GM12891 (cell line): ENCODE measurements at regions not wholly inside any gene's neighbourhood (a gene's known extent, or its start where the extent isn't known, plus 50 kb on each side); places are given as distances from the start of the nearest gene placed in this dataset.
A peak's percentile ranks its signal among the peaks of the same experiment; 100 is the strongest.
"Not testable (repeated sequence)": the region's sequence is repeated elsewhere in the genome, so short reads cannot be mapped to it uniquely, and the experiment has no call there.

Source experiments
- DNase-seq: peaks from one replicate; pipeline ENCODE4 v3.0.0; 2011; ENCODE audit warnings: low spot score; ENCODE audit not compliant: insufficient read length
- FAIRE-seq: peaks from 2 replicates; lab custom pipeline; 2011; peaks lifted over from hg19 to GRCh38; lab: Jason Lieb, UNC
- PAX5 ChIP-seq: IDR thresholded peaks from 2 replicates; pipeline ENCODE4 v1.6.1; 2011; ENCODE audit warnings: low read length, moderate library complexity, mild to moderate bottlenecking; ENCODE audit not compliant: insufficient read depth, severe bottlenecking
- POLR2A ChIP-seq: IDR thresholded peaks from 2 replicates; pipeline ENCODE4 v1.6.1; 2011; ENCODE audit warnings: low read depth, low read length, control low read depth
- POLR2AphosphoS5 ChIP-seq: IDR thresholded peaks from 2 replicates; pipeline ENCODE4 v1.6.1; 2011; ENCODE audit warnings: low read depth, low read length, control low read depth
- POU2F2 ChIP-seq: IDR thresholded peaks from 2 replicates; pipeline ENCODE4 v1.6.1; 2011; ENCODE audit warnings: low read depth, mild to moderate bottlenecking, control low read depth, low read length, moderate library complexity
- SPI1 ChIP-seq: IDR thresholded peaks from 2 replicates; pipeline ENCODE4 v1.6.1; 2011; ENCODE audit warnings: low read depth, low read length, control low read depth
- TAF1 ChIP-seq: IDR thresholded peaks from 2 replicates; pipeline ENCODE4 v1.6.1; 2011; ENCODE audit warnings: low read depth, low read length, control low read depth

- TF ChIP-seq POLR2A: no peak
- peak; percentile 35 for TF ChIP-seq PAX5
- FAIRE-seq (no peak), DNase-seq (no peak)
Observed at GRCh38 chr9:26157411-26157810, 479.2 kb upstream of the TUSC1 start.

DNA sequence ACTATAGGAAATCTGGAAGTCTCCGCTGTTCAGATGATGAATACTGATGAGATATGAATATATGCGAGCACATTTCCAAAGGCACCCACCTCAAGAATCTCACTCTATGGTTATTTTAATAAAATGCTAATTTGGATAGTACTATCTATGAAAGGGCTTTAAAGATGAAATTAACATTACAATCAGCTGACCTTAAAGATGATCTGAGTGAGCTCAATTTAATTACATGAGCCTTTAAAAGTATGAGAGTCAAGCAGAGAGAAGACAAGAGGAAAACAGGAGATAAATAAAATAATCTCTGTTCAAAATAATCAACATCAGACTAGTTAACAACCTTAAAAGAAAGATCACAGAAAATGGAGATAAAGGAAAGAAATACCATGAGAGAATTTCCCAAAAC is 474.1 kb upstream of the TUSC1 start:
- no peak for TF ChIP-seq TAF1
- TF ChIP-seq POU2F2: no peak
- no peak for TF ChIP-seq SPI1
- TF ChIP-seq POLR2A: no peak
- TF ChIP-seq PAX5: no peak
- no peak for TF ChIP-seq POLR2AphosphoS5
- DNase-seq (no peak), FAIRE-seq (no peak)

DNA sequence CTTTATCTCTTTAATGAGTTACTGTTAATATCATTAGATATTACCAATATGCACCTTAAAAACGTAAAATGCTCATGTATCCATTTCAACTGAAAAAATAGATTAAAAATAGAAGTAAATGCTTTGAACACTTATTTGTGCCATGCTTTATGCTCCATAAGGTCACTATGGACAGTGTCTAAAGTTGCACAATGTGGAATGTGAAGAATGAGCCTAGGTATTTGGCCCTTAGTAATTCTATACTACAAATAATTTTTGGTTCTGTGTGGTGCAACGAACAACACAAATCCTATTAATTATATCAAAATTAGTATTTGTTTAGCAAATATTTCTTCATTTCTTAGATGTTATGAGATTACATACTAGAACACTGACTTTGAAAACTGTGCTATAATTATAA is 469.9 kb upstream of the TUSC1 start:
- FAIRE-seq (no peak), DNase-seq (no peak)
- TF ChIP-seq TAF1 (no peak), POLR2AphosphoS5 (no peak), POU2F2 (no peak), SPI1 (no peak), POLR2A (no peak), PAX5 (no peak)

DNA sequence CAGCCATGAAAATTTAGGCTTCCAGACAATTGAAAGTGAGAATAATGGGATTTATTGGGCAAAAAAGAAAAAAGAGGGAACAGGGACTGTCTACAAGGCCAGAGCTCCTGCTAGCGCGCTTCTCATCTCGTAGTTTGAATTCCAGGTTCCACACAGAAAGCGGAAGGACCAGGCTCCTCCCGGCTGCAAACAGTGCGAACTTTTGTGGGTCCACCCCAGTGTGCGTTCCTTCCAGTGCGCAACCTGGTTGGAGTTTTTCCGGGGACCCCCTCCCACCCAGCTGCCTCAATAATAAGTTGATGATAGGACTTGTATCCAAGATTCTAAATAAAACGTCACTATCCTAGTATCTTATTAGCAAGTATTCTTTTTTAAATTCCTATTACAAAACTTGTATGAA is 467.7 kb upstream of the TUSC1 start:
- no peak for FAIRE-seq
- TF ChIP-seq POLR2A (no peak), PAX5 (no peak), SPI1 (no peak), TAF1 (no peak), POLR2AphosphoS5 (no peak), POU2F2 (no peak)
- DNase-seq: no peak

DNA sequence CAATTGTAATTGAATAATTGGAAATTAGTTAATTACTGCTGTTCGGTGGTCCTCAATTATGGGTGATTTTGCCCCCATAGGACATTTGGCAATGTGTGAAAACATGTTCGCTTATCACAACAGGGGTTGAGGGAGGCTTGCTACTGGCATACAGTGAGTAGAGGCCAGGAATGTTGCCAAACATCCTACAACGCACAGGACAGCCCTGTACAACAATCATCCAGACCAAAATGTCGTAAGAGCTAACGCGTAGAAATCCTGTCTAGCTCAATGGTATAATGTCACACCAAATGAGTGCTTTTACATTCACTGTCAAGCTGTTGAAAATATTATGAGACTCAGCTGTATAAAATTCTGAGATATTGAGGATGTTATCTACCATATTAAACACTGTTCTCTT is 464.4 kb upstream of the TUSC1 start:
- TF ChIP-seq PAX5 (no peak), TAF1 (no peak), POLR2A (no peak), POU2F2 (no peak), POLR2AphosphoS5 (no peak), SPI1 (no peak)
- no peak for DNase-seq
- no peak for FAIRE-seq

- no peak for TF ChIP-seq PAX5
- TF ChIP-seq POLR2AphosphoS5: no peak
- TF ChIP-seq POLR2A: no peak
- no peak for TF ChIP-seq SPI1
- no peak for FAIRE-seq
- DNase-seq: no peak
Observed at GRCh38 chr9:26142201-26142600, 464.0 kb upstream of the TUSC1 start.

- FAIRE-seq: no peak
- no peak for TF ChIP-seq SPI1
- TF ChIP-seq POLR2AphosphoS5: no peak
- no peak for TF ChIP-seq PAX5
- no peak for TF ChIP-seq TAF1
- TF ChIP-seq POU2F2: no peak
- TF ChIP-seq POLR2A: no peak
- DNase-seq: no peak
Observed at GRCh38 chr9:26133537-26133936, 455.3 kb upstream of the TUSC1 start.

DNA sequence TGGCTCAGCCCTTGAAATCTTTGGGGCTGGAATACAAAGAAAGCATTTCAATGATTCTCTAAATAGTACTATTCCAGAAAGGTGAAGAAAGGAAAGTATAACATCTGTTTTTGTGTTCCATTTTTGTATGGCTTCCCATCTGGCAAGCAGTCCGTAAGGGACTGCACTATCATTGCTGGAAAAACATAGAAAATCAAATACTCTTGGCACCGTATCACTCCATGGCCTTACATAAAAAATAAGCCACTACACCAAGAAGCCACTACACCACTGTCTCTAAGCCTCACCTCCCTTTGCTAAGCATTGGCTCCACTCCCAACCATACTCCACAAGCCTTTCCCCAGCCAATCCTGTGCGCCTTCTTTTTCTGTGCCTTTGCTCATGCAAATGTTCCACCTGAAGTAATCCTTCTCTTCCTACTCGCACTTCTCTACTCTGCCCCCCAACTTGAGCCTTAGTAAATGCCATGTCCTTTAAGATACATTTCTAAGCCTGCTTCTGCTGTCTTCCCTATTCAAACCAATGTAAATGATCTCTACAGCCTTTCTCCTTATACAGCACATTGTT is 454.6 kb upstream of the TUSC1 start:
- no peak for TF ChIP-seq PAX5
- TF ChIP-seq POU2F2: no peak
- no peak for TF ChIP-seq POLR2AphosphoS5
- TF ChIP-seq SPI1: no peak
- no peak for TF ChIP-seq POLR2A
- TF ChIP-seq TAF1: no peak
- FAIRE-seq (no peak), DNase-seq (no peak)

- FAIRE-seq: no peak
- no peak for DNase-seq
- TF ChIP-seq POLR2A (no peak), PAX5 (no peak), TAF1 (no peak), POU2F2 (no peak)
Observed at GRCh38 chr9:26131886-26132285, 453.6 kb upstream of the TUSC1 start.

- FAIRE-seq (no peak), DNase-seq (no peak)
- no peak for TF ChIP-seq TAF1
- no peak for TF ChIP-seq POLR2AphosphoS5
- TF ChIP-seq POU2F2: no peak
- TF ChIP-seq POLR2A: no peak
- no peak for TF ChIP-seq SPI1
- no peak for TF ChIP-seq PAX5
Observed at GRCh38 chr9:26129217-26129616, 451.0 kb upstream of the TUSC1 start.

DNA sequence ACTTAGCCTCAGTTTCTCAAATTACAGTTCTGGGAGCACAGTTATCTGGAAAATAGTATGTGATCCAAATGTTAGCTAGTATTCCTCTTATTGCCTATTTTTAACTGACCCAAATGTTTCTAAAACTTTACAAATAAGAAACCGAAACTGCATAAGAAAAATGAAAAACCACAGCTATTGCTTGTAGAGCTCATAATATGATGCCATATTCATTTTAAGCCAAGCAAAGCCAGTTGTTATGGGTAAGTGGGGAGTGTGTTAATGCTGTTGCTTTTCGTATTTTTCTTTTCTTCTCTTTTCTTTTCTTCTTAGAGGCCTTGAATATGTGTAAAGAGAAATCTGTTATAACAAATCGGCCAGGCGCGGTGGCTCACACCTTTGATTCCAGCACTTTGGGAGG is 447.4 kb upstream of the TUSC1 start:
- TF ChIP-seq PAX5 (no peak), POU2F2 (no peak), POLR2AphosphoS5 (no peak), POLR2A (no peak), SPI1 (no peak), TAF1 (no peak)
- no peak for FAIRE-seq

DNA sequence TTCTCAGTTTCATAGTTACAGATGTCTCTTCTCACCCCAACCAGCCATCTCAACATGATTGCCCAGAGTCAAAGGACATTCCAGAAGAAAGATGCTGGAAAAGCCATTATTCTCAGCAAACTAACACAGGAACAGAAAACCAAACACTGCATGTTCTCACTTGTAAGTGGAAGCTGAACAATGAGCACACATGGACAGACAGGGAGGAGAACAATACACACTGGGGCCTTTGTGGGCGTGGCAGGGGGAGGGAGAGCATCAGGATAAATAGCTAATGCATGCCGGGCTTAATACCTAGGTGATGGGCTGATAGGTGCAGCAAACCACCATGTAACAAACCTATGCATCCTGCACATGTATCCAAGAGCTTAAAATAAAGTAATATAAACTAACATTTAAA is 437.8 kb upstream of the TUSC1 start:
- not testable (repeated sequence) for FAIRE-seq, DNase-seq

More for the DNA sequence above, 447.4 kb upstream of the TUSC1 start:
- DNase-seq: no peak
